Activated CD4-positive, alpha-beta T cell treated with anti-CD3 and anti-CD28 coated beads for 24 hours (primary cell): ENCODE measurements at regions not wholly inside any gene's neighbourhood (a gene's known extent, or its start where the extent isn't known, plus 50 kb on each side); places are given as distances from the start of the nearest gene placed in this dataset.

Experiments used
- DNase-seq, 2 donors: peaks; one replicate each; pipeline ENCODE4 v3.0.0-alpha.2; 2020; ENCODE audit warnings: low read depth in 2 of 2

- no peak for DNase-seq
Measured at GRCh38 chr5:74188351-74189105, 452.0 kb downstream of the ENC1 start.

GRCh38 chr5:74187757-74188156 is 452.8 kb downstream of the ENC1 start:
- DNase-seq: no peak

GRCh38 chr5:74186356-74187315 is 453.9 kb downstream of the ENC1 start:
- DNase-seq: no peak

- DNase-seq: no peak
Measured at GRCh38 chr5:74185599-74185998, 454.9 kb downstream of the ENC1 start.

DNA sequence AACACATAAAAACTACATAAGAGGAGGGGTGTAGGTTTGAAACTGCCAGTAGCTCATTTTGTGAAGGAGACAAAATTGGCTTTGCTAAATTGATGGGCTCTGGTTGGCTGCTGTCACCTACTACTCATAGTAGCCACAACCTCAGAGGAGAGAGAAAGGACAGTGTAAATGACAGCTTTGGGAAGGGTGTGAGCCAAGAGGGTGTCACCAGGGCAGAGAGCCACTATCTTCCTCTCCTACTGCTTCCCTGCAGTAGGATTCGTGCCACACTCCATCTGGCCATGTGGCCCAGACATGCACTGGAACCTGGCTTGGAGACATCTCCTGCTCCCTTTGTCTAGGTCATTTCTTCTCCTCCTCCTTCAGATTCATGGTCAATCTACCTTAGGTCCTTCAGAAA is 455.9 kb downstream of the ENC1 start:
- no peak for DNase-seq

- no peak for DNase-seq
Measured at GRCh38 chr5:74183041-74183440, 457.5 kb downstream of the ENC1 start.

DNA sequence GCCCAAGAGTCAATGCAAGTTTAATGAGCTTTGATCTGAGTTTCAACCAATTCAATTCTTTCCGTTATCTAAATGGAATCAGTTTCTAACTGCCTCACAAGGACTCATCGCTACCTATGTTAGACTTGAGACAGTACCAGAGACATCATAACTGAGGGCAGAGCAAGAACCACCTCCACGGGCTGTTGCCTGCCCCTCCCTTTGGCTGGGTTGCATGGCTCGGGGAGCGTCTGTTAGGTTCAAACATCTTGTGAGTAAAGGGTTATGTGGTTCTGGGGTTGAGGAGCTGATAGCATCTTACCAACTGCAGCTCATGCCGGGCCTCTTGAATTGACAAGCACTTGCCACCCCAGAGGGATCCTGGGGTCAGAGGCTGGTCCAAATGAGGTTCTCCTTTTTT is 457.9 kb downstream of the ENC1 start:
- no peak for DNase-seq

DNA sequence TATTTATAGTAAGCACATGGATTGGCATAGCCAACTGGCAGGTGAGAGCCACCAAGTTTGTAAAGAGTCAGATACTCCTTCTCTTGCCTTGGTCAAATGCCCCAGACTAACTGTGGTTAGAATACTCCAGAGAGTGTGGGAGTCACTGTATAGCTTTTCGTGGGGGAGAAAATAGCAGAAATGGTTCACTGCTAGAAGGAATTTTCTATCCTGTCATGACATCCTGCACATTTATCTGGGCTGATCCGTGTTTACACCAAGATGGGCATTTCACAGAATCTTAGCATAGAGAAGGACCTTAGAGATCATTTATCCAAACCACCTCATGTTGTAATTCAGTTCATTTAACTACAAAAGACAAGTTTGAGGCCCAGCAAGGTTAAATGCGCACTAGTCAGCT is 460.8 kb downstream of the ENC1 start:
- DNase-seq: no peak

DNA sequence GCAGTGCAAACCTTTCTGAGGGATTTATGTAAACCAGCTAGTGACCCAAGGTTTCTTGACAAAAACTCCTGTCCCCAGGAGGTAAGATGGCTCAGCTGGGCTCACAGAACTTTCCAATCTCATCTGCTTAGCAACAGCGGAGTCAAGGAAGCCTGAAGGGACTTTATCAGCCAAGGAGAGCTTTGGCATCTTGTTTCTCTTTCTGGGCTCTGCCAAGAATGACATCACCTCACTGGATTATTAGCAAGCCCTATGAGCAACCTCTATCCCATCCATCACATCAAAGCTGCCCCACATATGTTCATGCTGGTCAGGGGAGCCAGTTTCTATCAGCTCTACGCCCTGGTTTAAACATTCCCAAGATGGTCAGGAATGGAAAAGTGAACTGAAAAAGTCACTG is 461.3 kb downstream of the ENC1 start:
- DNase-seq: no peak

DNA sequence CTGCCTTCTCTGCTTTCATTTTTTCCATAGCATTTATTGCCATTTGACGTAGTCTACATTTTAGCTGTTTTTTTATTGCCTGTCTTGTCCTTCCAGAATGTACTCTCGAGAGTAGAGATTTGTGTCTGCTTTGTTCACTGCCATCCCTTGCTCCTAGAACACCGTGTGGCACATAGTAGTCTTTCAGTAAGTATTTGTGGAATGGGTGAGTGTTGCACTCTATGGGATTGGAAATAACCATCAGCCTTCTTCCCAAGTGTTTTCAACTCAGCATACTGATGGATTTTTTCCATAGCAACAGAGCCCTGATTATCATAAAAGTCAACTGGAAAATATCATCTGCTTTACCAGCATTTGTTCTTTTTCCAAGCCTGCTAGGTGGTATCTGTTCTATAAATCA is 462.6 kb downstream of the ENC1 start:
- DNase-seq: no peak

DNA sequence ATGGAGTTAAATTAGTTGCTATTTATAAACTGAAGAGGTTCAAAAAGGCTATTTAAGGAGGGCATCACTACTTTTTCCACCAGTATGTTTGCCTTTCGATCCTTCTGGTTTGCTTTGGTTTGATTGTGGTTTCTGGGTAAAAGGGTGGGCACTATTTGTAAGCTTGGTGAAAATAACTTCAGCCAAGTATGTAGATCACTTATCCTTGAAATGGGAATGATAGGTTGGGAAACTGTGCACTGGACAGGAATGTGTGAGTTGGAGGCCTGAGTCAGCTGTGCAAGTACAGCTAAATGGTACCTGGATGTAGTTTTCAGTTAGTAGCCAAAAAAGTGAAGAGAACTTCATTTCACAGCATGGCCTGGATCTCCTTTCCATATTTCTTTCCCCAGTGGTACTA is 466.2 kb downstream of the ENC1 start:
- no peak for DNase-seq

GRCh38 chr5:74173665-74174064 is 466.9 kb downstream of the ENC1 start:
- DNase-seq: no peak

GRCh38 chr5:74173241-74173640 is 467.3 kb downstream of the ENC1 start:
- DNase-seq: no peak

GRCh38 chr5:74169701-74170100 is 470.8 kb downstream of the ENC1 start:
- DNase-seq: no peak

- DNase-seq: no peak
Measured at GRCh38 chr5:74167930-74168315, 472.6 kb downstream of the ENC1 start.

DNA sequence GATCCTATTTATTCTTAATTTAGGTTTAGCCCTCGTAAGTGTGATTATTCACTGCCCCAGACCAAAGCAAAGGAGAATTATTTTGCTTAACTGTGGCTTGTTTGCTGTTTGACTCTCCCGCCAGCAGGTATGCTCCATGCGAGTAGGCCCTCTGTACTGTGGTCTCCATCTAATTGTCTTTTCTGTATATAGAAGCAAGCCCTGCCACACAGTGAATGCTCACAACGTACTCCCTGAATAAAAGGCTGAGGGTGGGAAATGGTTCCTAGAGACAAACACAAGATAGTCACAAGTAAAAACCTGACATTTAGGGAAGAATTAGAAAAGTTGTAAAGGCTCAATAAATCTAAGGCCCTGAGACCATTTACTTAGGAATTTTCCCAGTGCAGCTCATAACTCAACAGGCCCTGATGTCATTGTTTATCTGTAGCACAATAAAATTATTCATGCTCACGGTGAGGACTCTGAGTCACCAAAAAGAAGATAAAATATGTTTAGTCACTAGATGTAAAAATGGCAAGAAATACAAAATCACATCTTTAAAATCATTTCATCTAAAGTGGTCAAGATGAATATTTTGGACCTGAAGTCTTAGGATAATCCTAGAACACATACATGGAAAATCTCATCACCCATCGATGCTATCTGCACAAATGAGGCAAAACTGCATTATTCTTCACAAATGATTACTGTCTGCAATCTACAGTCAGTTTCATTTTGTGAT is 473.2 kb downstream of the ENC1 start:
- no peak for DNase-seq

DNA sequence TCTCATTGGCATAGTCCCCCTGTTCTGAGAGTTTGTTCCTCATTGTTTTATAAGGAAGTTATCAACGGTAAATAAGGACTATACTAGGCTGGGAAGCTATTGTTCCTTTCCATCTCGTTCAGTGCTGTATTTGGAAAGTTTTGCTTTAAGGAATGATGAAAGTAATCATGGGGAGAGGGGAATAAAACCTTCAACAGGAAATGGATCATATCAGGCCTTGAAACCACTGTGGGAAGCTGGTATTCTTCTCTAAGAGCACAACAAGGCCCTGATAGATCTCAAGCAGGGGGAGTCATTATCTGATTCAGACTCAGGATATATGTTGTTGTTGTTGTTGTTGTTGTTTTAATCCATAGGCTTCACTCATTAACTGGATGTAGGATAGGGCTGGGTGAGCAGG is 474.5 kb downstream of the ENC1 start:
- no peak for DNase-seq

GRCh38 chr5:74164725-74165235 is 475.7 kb downstream of the ENC1 start:
- DNase-seq: no peak

GRCh38 chr5:74162524-74162923 is 478.0 kb downstream of the ENC1 start:
- no peak for DNase-seq

GRCh38 chr5:74161170-74161569 is 479.4 kb downstream of the ENC1 start:
- DNase-seq: no peak

DNA sequence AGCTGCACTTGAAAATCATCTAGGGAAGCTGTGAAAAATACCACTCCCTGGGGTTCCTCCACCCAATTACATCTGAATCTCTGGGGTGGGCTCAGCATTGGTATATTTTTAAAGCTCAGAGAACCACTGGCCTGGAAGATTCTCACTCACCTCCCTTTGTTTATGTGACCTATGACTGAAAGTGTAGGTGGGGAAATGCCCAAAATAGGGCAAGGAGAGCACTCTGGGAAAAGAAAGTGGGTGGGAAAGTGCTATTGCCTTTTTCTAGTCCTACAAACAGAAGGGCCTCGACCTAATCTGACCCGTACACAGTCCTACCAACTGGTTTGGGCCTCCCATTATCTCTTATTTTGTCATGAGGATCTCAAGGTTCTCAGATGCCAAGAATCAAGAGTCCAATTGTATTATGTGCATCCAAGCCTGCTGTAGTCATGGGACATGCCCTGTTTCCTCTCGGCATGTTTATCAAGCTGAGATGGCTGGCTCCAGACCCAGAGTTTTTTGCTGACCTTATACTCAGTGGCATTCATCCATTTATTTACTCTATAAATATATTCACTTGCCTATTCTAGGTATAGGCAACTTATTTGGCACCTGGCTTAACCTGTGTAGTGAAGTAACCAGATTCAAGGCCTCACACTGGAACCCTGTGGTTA is 483.7 kb downstream of the ENC1 start:
- DNase-seq: no peak

DNA sequence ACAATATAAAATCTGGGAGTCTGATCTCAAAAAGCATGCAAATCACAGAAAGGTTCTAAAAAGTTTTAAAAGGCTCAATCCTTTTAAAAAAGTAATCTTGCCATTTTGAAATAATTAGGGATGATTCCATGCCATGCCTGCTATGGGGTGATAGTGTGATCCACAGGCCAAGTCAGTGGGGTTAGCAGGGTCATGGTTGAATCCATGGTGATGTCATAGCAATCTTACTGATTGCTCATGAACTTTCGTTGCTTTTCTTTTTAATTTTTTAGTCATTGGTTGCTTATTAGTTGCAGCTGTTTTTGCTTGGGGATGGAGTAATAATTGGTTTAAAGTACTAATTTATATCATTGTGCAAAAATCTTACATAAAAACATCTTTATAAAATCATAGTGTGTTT is 485.0 kb downstream of the ENC1 start:
- DNase-seq: no peak
